HuH-7 (cell line): ENCODE measurements at regions not wholly inside any gene's neighbourhood (a gene's known extent, or its start where the extent isn't known, plus 50 kb on each side); places are given as distances from the start of the nearest gene placed in this dataset.
A peak's percentile ranks its signal among the peaks of the same experiment; 100 is the strongest.
"Not testable (repeated sequence)": the region's sequence is repeated elsewhere in the genome, so short reads cannot be mapped to it uniquely, and the experiment has no call there.

Experiments used
- DNase-seq: peaks from one replicate; pipeline ENCODE4 v3.0.0; 2011; ENCODE audit warnings: low spot score

DNA sequence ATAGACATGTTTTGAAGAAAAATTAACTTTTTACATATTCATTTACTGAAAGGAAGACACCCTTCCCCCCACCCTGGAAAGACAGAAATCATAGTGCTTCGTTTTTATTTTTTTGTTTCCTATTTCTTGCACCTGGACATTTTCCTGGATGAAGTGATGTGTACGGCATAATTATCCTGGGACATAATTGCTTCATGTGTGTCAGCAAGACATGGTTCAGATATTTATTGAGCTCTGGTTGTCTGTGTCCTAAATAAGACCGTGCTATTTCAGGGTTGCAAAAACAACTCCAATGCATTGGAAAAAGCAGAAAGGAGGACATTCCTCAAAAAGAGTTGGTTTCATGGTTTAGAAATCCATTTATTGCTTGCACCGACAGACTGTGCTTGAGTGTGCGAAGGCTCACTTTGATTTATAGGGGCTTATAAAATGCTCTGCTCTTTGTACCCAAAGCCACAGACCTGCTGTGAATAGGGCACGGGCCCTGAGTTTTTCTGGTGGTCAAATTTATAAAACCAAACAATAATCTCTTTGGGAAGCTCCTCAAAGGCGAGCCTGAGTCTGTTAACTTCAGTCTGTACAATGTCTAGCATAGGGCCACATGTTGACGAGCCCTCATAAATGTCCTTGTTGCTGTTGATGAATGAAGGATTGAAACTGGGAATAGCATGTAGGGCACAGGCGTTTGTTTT lies 179.5 kb downstream of the SOX4 start:
- DNase-seq, result no peak

DNA sequence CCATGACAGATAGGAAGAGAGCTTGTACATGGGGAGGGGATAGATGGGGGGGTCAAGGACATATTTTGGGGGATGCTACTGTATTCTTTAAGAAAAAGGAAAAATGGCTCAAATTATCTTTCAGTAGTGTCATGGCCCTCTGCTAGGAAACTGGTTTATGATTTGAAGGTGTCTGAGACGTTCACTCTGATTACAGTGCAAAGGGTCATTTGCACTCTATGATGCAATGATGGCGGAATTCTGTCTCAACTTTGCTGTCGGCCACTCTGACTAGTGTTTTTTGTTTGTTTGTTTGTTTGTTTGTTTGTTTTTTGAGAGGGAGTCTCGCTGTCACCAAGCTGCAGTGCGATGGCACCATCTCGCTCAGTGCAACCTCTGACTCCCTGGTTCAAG lies 180.0 kb downstream of the SOX4 start:
- no peak for DNase-seq

DNA sequence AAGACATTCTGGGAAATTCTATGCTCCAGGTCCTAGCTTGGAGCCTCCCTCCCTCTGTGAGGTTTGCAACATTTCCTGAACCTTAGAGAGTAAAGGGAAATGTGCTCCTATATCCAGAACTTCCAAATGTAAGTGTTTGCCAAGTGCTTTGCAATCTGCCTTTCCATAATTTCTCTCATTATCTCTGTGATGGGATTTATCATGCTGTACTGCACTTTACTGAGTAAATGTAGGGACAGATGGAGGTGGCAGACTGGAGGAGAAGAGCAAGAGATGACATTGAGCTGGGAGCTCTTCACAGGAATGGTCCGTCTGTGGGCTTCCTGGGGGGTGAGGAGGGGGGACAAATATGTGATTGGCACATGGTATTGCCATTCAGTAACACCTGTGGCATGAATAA lies 184.3 kb downstream of the SOX4 start:
- no peak for DNase-seq

DNA sequence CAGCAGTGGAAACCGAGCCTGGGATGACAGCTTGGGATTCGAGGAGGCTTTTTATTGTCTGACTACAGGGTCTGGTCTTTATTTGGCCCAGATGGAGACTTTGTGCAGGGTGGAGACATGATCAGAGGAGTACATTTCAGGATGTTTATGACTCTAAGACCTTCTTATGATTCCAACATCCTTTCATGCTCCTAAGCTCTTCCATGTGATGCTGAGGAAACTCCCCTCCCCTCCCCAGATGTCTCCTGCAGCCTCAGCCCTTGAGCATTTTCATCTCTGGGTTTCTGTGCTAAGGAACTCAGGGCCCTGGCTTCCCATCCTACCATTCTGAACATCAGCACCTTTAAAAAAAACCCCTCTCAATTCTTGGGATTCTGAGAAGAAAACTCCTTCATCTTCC lies 186.6 kb downstream of the SOX4 start:
- no peak for DNase-seq

DNA sequence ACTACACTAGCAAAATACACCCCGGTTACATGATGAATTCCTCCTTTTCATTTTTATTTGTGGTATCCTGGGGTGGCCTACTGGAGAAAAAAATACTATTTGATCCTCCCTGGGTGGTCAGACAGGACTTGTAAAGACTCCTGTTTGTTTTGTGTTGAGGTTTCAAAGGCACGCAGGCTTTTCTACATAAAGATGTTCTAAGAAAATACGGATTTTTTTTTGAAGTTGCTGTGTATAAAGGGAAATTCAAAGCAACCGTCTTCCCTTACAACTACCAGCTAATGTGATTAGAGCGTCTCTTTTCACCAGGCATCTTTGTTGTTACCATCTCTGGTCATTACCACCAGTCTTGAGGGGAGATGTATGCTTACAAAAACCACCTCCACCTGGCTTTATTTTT lies 187.1 kb downstream of the SOX4 start:
- DNase-seq, result no peak

DNA sequence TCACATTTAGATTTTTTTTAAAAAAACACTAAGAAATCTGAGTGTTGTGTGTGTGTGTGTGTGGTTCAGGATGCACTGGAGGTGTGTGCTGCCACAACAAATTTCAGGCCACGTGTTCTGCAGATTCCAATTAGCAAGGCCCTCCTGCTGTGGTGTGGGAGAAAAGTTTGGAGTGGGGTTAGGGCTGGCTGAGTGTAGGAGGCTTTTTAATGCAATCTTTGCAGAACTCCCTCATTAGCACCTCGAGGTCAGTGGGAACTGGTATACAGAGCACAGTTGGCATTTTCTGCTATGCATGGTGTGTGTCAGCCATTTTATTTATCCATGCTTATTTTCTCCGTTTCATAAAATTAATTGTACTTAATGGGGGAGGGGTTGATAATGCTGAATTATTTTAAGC lies 187.6 kb downstream of the SOX4 start:
- DNase-seq, result no peak

DNA sequence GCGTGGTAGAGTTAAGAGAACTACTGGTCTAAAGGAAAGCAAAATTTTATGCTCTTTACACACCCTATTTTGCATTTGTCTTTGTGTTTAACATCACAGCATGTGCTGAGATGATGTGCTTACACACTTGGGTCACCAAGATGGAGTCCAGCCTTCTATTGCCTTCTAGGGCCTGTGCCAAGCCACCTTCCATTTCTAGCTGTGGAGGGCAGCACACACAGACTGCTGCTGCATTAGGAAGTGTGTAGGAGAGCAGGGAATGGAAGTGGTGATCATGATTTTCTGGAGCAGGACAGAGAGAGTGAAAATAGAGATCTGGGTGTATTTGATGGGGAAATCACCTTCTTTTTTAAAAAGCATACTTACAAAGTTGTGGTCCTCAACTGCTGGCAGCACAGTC lies 191.6 kb downstream of the SOX4 start:
- no peak for DNase-seq

DNA sequence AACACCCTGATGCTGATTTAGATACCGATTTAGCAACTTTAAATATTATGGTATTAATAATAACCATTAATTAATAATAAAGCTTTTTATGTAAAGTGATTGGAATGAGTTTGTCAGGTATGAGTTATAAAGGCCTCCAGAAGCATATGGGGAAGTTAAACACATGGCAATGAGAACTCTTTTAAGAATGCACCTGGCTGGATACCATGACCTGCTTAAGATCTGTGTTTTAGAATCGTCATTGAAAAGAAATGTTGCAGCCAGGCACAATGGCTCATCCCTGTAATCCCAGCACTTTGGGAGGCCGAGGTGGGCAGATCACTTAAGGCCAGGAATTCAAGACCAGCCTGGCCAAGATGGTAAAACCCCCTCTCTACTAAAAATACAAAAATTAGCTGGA lies 197.5 kb downstream of the SOX4 start:
- no peak for DNase-seq

DNA sequence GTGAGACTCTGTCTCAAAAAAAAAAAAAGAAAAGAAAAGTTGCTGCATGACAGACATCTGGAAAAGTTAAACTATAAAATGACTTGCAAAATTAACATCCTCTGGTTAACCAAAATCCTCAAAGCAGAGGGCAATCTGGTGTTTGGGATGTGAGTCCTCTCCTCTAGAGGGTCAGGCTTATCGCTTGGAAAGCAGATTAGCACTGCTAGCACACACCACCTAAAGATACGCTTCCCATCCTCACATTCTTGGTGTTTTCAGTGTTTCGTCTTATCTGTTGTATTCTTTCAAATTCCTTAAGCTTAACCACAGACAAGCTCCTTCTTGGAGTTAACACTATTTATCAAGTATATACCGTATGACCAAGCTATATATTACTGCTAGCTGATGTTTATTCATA lies 198.0 kb downstream of the SOX4 start:
- no peak for DNase-seq

DNA sequence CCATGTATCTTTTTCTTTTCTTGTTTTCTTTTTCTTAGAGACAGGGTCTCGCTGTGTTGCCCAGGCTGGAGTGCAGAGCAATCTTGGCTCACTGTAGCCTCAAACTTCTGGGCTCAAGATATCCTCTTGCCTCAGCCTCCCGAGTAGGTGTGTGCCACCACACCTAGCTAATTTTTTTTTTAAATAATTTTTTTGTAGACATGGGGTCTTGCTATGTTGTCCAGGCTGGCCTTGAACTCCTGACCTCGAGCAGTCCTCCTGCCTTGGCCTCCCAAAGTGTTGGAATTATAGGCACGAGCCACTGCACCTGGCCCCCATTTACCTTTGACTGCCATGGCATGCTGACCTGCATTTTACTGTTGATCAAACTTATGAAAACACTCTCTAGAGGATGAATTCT lies 198.6 kb downstream of the SOX4 start:
- no peak for DNase-seq

DNA sequence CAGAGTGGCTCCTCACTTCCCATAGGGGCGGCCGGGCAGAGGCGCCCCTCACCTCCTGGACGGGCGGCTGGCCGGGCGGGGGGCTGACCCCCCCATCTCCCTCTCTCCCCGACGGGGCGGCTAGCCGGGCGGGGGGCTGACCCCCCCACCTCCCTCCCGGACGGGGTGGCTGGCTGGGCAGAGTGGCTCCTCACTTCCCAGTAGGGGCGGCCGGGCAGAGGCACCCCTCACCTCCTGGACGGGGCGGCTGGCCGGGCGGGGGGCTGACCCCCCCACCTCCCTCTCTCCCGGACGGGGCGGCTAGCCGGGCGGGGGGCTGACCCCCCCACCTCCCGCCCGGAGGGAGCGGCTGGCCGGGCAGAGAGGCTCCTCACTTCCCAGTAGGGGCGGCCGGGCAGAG lies 203.4 kb downstream of the SOX4 start:
- DNase-seq, result not testable (repeated sequence)

DNA sequence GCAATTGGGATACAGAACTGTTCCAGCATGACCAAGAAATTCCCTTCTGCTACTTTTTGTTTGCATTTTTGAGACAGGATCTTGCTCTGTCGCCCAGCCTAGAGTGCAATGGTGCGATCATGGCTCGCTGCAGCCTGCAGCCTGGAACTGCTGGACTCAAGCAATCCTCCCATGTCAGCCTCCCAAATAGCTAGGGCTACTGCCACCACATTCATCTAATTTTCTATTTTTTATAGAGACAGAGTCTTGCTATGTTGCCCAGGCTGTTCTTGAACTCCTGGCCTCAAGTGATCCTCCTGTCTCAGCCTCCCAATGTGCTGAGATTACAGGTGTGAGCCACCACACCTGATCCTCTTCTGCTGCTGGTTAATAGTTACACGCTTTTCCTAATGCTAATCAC lies 204.9 kb downstream of the SOX4 start:
- no peak for DNase-seq

DNA sequence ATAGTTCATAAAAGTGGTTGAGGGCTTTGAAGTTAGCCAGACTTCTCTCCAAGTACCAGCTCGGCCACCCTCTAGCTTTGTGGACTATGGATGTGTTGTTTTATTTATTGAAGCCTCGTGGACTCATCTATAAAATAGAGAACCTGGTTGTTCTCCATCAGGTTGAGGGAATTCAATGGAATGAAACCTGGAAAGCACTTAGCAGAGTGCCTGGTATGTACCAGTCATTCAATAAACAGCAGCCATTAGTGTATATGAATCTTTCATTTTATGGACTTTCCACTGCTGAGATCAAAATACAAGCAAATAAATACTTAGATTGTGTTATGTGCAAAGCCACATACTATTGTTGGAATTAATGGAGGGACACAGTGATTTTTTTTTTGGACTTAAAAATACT lies 206.8 kb downstream of the SOX4 start:
- no peak for DNase-seq

DNA sequence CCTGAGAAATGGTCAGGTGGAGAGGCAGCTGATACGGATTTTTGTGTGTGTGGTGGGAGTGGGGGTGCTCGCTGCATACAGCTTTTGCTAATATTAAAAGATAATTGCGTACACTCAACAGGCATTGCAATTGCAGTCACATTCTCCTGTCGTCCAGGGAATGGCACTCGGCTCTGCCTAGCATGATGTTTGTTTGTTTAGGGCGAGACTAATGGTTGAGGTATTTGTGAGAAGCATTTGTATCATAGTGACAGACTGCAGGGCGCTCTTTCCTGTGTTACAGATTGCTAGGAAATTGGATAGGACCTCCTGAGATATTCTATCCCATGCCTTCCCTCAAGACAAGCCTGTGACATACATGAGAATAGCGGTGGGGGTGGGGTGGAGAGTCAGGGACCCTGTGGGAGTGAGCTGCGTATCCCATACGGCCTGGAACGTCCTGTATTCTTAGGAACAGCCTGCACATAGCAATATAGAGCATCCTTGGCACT lies 207.4 kb downstream of the SOX4 start:
- peak; percentile 68 for DNase-seq

DNA sequence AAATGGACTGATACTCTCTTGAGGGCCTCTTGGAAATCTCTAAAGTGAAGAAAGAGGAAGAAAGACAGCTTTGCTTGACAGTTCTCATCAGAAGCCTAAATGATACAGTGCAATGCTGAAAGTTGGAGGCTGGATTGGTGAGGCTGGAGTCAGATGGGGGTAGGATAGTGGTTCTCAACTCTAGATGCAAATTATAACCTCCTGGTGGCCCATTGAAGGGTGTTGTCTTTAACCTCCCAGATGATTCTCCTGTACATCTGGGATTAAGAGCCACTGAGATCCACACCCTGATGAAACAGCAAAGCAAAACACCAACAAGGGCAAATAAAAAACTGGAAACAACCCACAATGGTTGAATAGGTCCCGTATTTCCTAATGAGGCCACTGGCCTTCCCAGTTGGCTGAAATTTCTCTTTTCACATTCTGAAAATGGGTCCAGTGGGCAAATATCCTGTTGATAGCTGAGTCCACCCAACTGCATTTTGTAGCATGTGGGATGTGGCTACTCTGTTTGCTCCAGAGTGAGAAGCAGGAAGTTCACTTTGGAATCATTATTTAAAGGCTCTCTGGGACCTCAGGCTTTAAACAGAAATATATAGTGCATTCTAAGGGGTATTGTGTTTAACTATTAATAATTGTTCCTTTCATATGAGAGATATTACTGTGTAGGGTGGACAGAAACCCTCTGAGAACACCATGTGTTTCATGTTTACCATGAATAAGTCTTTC lies 208.1 kb downstream of the SOX4 start:
- DNase-seq, result no peak

DNA sequence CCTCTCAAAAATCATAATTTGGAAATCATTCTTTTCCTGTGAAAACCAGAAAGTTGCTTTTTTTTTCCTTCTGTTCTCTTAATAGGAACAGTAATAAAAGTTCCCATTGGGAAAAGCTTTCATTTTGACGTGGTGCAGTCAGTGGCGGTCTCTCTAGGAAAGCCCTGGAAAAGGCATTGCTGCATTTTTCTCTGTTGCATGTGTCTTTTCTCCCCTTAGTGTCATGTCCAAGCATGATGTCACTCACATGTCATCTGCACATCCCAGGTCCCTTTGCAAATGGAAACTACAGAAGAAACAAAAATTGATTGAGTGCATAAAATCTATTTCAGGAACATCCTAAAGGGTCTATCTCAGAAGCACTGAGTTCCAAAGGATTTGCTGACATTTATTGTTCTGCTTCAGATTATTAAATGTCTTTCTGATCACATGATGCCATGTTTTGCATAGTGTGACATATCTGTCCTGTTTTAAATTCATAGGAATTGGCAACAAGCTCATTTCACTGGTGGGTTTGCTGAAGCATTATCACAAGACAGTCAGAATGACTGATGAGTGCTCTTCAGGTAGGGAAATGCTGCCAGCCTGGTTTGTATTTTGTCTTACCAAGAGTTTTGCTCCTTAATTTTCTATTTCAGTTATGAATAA lies 208.7 kb downstream of the SOX4 start:
- DNase-seq, result no peak

DNA sequence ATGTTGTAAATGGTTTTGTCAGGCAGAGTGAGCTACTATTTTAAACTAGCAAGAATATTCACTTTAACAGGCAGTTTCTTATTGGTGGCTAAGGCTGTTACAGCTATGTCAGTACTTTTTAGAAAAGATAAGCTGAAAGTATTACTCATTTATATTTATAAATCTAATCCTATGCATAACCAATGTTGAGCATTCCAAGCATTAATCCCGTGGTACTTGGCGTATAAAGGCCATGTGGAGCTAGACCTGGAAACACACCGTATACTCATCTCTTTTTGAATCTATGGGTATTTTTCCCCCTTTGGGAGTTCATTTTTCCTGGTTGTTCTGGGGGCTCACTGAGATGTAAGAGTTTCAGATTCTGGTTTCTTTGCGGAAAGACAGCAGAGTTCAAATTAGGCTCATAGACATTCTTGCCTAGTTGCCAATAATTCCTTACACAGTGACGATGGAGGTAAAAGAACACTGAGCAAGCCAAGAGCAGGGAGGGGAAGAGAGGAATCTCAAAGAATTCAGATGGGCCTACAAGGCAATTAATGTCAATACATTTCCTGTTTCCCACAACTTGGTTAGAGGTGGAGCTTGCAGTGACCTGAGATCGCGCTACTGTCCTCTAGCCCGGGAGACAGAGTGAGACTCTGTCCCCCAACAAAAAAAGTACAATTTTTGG lies 211.5 kb downstream of the SOX4 start:
- DNase-seq, result no peak

DNA sequence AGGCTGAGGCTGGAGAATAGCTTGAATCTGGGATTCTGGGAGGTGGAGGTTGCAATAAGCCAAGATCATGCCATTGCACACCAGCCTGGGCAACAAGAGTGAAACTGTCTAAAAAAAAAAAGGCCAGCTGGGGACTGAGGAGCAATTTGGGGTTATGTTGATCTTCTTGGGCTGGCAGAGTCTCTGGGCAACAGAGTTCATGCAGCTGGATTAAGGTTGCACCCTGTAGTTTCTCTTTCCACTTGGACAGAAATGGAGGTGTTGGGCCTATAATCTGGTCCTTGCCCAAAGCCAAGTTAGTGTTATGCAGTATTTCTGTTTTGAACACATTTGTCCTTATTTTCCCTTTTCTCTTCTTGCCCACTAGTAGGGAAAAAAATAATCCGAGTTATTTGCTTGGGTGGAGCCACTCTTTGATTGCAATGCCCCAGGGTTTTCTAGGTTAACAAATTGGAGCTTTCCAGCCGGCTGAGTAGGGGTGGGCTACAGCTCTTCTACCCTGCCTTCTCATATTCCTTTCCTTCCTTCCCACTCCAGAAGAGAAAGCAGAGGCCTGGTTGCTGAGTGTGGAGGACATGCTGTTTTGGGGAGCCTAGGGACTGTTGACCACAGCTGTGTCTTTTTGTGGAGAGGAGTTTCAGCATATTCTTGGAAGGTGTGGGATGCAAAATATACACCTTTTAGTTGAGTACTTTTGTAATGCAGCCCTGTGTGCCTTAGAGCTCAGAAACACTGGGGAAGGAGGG lies 213.9 kb downstream of the SOX4 start:
- no peak for DNase-seq

DNA sequence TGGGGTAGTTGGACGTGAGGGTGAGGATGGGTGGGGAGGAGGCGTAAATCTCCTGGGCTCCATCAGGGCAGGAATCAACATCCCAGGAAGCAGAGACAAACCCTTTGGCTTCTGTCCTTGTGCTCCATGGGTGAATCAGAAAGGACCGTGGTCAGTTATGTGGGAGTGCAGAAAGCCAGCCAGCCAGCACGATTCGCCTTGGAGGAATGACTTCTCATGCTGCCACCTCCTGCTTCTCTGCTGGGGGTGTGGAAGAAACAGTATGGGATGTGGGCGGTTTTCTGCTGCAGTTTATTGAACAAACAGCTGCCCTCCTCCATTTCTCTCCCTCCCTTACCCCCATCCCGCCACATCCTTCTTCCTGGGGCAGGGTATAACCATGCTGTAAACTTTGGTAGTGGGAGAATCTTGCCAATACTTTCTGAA lies 214.5 kb downstream of the SOX4 start:
- no peak for DNase-seq

DNA sequence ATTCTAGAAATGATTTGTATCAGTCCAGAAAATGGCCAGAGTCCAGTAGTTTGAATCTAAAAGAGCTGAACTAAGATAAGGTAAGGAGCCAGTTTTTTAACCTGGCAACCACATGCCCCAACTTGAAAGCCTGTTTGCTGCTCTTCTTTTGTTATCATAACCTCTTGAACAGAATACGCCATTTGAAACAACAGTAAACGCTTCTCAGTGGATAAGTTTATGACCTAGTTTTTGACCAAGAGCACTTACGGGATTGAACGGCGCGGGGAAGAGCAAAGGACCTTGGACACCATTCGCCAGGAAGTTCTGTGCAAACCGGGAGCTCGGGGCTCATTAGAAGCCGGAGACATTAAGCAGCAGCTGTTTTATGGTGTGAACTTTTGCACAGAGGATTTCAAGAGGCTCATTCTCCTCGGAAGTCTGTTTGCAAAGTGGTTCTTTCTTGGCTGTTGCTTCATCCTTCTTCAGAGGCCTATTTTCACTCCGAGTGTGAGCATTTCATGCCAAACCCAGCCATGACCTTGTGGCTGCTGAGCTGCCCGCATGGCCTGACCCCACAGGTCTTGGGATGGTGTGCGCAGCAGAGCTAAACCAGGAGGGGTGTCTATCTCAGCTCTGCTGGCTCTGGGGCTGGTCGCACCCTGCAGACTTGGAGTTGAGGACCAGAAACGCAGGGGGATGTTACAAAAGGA lies 215.1 kb downstream of the SOX4 start:
- no peak for DNase-seq

DNA sequence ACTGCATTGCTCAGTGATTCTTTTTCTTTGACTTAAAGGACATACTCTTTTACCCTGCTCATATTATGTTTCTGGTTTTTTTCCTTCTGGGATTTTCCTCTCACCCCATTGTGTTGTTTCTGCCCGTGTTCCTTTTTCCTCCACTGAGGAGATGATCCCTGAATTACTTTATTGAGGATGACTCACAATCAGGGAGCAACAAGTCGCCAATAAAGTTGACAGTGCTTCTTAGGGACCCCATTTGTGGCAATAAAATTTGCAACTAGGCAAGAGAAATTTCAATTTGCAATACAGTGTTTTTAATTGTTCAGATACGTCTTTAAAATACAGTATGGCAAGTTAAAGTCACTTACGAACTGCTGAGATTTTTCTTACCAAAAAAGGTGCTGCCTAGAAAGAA lies 217.9 kb downstream of the SOX4 start:
- DNase-seq, result no peak
